Spleen (tissue), 7 donors: ENCODE measurements at regions not wholly inside any gene's neighbourhood (a gene's known extent, or its start where the extent isn't known, plus 50 kb on each side); places are given as distances from the start of the nearest gene placed in this dataset.

Source experiments
- POLR2A ChIP-seq, 3 donors: fragments of 450-650 bp; IDR thresholded peaks; one replicate each; pipeline ENCODE4 v1.5.1; 2017; ENCODE audit warnings: antibody characterized with exemption in 3 of 3, mild to moderate bottlenecking in 1 of 3
- POLR2AphosphoS5 ChIP-seq, 3 donors: sonication (generic); formaldehyde crosslinking; IDR thresholded peaks; one replicate each; pipeline ENCODE4 v1.5.1; 2017; ENCODE audit warnings: antibody characterized with exemption in 3 of 3
- TF ChIP-seq, protein P1 (sequence below), 11 experiments: fragments of 200-600 bp in 7 of 11; fragments of 450-650 bp in 4 of 11; sonication (generic) in 4 of 11; IDR thresholded peaks in 8 of 11; conservative IDR thresholded peaks in 3 of 11; 1 replicate in 7 of 11; 2 replicates in 4 of 11; pipeline versions ENCODE4 v1.4.0 to v1.8.0; 2016 to 2021; ENCODE audit warnings: antibody characterized with exemption in 11 of 11, inconsistent platforms in 4 of 11, mild to moderate bottlenecking in 1 of 11
- donor health status: DM: no; HTN: no; CAD: no; lungs with moderate emphysema.
- donor health status: DM: no; HTN: no; CAD: no.
- donor health status: DM: no; HTN: no; CAD: no.

GRCh38 chr9:80951675-80952074 lies 737.7 kb downstream of the TLE1 start:
- TF ChIP-seq, protein P1, sequence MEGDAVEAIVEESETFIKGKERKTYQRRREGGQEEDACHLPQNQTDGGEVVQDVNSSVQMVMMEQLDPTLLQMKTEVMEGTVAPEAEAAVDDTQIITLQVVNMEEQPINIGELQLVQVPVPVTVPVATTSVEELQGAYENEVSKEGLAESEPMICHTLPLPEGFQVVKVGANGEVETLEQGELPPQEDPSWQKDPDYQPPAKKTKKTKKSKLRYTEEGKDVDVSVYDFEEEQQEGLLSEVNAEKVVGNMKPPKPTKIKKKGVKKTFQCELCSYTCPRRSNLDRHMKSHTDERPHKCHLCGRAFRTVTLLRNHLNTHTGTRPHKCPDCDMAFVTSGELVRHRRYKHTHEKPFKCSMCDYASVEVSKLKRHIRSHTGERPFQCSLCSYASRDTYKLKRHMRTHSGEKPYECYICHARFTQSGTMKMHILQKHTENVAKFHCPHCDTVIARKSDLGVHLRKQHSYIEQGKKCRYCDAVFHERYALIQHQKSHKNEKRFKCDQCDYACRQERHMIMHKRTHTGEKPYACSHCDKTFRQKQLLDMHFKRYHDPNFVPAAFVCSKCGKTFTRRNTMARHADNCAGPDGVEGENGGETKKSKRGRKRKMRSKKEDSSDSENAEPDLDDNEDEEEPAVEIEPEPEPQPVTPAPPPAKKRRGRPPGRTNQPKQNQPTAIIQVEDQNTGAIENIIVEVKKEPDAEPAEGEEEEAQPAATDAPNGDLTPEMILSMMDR (IDR thresholded peaks at IDR 0.05 in 8 of 11, conservative IDR thresholded peaks at IDR 0.05 in 3 of 11) = no peak
- TF ChIP-seq POLR2A (IDR thresholded peaks at IDR 0.05) (no peak), POLR2AphosphoS5 (IDR thresholded peaks at IDR 0.05) (no peak)
